NCI-H2029 (cell line): ENCODE measurements at regions not wholly inside any gene's neighbourhood (a gene's known extent, or its start where the extent isn't known, plus 50 kb on each side); places are given as distances from the start of the nearest gene placed in this dataset.
A peak's percentile ranks its signal among the peaks of the same experiment; 100 is the strongest.
"Not testable (repeated sequence)": the region's sequence is repeated elsewhere in the genome, so short reads cannot be mapped to it uniquely, and the experiment has no call there.

Experiments
- DNase-seq: peaks from one replicate; lab custom pipeline; 2025; lab: John Stamatoyannopoulos, UW

DNA sequence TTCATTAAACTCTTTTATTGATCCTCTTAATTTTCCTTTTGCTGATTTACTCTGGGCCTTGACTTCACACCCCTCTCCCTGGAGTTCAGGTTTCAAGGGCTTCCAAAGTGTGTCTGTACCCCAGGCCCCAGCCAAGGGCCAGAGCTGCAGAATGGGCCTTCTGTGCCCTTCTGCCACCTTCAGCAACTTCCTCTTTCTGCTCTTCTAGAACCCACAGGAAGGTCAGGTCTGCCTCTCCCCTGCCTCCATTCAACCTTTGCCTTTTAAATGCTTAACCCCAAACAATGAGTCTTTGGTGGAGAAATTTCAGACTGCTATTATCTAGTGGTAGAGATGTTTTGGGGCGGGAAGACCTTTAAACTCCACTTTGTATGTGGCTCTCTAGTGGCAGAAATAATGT is 63.1 kb downstream of the TSN start:
- DNase-seq = no peak

DNA sequence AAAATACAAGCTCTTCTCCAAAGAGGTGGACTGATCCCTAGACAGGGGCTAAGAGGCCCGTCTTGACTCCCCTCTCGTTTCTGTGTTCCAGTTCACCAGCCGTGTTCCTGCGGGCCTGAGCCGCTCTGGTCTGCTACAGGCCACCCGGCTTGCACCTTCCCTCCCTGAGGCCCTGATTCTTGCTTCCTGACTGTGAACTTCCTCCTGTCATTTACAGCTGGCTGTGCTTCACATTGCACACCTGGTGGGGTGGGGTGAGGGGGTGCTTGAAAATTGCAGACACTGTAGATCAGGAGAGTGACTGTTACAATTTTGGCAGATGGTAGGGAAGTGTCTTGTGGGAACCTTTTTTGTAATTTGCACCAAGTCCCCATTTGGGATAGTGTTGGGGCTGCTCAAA is 64.4 kb downstream of the TSN start:
- DNase-seq = no peak

DNA sequence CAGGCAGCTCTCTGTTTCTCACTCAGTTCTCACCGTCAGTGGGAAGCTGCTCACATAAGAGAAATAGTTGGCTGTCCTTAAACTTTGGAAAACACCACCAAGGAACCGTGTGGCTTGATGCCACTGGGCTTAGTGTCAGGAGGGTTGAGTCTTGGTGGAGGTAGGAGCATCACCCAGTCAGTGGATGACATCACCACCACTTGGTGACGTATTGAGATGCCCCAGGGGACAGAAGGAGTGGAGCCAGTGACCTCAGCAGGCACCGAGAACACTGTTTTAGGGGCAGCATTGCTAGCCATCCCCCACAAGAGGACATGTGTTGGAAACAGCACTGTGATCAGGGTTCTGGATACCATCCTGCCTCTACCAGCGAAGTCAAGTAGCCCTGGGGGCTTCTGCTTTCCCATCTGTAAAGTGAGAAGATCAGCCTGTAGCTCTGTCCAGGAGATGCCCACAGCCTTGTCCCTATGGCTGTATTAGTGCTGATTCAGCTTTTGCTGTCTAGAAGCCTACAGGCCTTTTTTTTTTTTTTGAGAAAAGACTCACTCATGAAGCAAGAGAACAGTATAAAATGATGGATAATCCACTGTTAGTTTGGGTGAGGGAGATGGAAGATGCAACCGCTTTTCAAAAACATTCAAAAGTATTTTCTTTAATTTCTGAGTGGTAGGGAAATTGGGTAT is 66.2 kb downstream of the TSN start:
- no peak for DNase-seq

DNA sequence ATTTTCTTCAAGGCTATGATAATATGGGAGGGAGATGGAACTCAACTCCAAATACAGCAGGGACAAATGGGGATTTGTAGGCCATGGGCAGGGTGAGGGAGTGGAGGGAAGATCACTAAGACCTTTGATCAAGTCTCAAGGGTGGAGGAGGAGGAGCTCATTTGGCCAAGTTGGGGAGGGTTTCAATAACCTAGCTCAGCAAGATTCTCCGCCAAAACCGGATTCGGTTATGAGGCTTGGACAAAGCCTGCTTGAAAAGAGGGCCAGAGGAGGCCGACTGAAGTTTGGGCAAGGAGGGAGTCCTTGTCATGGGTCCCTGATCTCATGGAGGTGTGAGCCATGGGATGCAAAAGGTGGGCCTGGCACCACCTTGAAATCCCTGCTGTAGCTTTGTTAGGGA is 68.8 kb downstream of the TSN start:
- DNase-seq = no peak

DNA sequence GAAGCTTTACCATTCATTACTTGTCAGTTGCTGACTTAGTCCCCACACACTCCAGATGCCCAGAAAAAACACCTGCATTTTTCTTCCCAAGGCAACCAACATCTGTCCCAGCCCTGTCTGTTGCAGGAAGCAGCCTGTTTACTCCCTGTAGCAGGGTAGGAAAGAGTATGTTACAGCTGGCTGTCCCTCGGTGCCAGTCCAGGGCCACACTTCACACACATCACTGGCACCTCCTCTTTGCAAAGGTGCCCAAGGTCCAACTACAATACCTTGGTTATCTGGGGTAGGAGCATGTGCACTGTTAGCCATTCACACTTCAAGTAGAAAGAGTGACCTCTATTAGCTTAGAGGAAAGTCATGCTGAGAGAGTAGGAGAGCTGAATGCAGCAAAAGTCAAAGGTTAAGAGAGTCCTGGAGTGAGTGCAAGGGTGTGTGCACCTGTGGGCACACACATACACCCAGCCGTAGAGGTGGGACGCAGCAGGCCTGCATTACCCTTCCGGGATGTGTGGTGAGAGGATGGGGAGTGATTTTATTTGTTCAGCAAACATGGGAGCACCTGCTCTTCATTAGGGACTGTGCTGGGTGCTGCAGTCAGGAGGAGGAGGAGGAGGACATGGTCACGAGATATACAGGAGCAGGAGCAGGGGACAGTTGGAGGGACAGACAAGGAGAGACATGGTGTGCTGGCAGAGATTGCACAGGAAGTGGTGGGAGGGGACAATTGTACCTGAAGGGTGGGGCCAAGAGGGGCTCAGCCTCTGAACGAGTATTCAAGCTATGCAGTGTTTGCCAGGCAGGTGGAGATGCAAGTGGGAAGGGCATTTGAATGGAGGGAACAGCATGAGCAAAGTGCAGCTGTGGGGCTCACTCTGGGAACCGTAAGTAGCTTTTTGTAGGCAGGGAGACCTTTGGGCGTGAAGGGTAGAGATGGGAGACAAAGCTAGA is 69.8 kb downstream of the TSN start:
- DNase-seq = peak; percentile 89

DNA sequence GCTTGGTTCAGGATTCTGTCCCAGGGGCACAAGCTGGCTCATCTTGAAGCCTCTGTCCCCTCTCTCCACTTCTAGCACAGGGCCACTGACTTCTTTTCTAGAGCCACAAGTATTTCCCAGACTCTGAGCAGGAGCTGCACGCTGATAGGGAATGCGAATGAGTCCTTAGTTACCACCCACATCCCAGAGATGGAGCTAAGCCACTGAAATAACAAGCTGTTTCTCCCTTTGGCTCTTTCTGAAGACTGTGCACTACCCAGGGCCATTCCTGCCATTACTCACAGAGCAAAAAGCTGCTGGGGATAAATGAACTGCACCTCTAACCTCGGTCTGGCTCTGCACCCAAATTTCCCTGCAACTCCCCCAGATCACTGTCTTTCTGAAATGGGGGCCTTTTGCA is 70.6 kb downstream of the TSN start:
- no peak for DNase-seq

DNA sequence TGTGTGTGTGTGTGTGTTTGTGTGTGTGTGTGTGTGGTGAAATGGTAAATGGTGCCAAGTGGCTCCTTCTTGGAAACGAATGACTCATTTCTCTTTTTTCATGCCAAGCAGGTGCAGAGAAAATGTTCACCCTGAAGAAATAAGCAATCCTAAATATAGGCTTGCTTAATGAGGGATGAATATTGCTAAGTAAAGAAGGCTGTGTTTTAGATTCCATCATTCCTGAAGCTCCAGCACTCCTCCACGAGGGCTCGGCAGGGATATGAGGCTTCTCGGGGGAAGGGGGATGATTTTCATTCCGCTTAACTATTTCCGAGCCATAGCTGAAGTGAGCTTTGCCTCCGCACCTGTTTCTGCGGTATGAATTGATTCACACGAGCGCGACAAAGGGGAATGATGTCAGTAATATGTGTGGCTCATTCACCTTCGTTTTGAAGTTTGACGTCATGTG is 72.9 kb downstream of the TSN start:
- DNase-seq = peak; percentile 70

DNA sequence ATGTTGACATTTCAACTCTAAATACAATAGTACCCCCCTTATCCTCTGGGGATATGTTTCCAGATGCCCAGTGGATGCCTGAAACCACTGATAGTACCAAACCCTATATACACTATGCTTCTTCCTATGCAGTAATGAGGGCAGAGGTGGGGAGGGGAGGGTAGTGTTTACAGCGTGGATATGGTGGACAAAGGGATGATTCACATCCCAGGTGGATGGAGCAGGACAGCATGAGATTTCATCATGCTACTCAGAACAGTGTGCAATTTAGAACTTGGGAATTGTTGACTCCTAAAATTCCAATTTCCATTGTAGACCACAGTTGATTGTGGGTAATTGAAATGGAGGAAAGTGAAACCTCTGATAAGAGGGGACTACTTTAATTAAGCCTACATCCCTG is 75.4 kb downstream of the TSN start:
- DNase-seq = no peak

DNA sequence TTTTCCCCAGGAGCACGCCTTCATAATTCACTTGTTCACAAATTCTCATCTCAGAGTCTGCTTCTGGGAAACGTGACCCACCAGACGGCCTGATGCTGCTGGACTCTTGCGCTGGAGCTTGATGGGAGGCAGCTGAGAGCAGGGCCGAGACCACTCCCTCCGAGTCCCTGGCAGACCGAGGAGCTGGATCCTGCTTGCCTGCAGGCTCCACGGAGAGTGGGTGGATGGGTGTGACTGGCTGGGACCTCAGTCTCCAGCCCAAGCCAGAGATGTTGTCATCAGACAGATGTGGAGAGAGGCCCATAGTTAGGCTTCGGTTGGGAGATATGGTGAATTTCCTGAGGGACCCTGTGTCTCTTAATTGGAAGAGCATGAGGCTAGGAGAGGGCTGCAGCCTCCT is 76.4 kb downstream of the TSN start:
- no peak for DNase-seq

DNA sequence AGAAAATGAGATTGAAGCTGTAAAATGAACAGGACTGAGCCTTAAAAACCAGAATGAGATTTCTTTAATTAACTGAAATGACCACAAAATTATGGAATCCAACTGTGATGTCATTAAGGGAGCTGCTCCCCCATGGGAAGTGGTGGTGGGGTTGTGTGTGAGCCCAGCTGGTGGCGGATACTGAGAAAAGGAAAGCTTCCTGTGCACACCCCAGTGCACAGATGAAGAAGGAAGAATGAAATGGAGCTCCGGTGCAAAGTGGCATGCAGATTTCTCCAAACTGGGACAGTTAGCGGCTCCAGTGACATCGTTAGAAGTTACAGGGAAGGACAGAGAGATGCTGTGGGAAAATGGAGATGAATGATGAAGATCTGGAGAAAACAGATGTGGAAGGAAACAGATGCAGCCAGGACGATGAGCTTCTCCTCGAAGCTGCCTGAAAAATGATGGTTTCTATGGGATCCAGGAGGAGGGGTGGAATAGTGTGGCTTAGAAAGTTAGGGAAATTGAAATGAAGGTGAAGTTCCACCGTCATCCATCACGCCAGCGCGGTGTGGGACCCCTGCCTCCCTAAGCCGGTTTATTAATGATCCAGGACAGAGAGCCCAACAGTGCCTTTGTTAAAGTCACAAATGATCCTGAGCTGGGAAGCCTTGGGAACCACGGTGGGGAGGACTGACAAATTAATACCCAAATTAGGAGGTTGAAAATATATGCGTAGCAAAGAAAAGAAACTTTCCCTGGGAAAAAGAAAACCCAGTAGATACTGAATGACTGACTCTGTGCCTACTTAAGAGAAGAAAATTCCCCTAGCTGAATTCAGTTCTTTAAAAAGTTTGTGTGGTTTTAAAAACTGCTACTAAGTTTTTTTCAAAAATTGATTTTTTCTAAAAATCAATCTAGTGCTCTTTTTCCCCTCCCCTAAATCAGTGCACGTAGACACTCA is 77.2 kb downstream of the TSN start:
- DNase-seq = no peak

DNA sequence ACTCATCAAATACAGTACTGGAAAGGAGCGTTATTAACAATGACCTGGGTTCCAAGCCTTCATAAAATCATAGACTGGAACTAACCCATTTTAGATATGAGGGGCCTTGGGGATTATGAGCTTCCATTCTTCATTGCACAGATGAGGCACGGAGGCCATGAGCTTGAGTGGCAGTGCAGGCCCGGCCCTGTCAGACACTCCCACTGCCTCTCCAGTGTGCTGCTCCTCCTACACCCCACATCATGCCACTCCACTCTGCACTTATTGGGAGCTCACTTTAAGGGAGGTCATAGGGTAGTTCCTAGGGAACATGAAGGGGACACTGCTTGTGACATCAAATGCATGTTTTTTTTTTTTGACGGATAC is 77.9 kb downstream of the TSN start:
- DNase-seq = no peak

DNA sequence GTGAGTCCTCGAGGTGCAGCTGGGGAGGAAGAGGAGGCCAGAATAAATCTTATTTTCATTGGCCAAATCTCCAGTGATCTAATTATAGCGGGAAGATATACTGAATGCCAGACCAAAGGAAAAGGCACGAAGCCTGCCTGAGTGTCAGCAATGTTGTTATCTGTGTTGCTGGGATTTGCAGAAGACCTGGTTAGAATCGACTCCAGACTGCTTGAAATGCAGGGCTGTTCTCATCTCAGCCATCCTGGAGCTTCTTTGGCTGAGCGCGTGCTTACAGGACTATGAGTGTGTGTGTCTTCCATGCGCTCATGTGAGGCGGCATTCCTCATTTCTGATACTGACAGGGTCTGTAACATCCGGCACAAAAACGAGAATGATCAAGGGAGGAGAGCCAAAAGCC is 81.2 kb downstream of the TSN start:
- DNase-seq = no peak

DNA sequence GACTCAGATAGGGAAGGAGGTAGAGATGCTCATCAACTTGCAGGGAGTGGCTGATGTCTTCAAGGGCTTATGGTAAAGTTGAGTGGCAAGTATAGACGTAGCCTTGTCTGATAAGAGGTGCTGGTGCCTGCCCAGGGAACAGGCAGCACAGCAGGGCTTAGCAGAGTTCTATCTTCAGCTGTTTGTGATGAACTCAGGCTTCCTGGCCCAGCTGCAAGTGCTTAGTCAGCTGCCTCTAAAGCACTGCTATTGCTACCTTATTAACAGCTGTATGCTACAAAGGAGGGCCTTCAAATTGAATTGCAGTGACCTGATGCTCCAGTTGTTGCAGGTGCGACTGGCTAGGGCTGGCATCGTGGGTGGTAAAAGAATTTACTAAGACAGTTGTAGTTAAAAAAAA is 82.1 kb downstream of the TSN start:
- DNase-seq = no peak

DNA sequence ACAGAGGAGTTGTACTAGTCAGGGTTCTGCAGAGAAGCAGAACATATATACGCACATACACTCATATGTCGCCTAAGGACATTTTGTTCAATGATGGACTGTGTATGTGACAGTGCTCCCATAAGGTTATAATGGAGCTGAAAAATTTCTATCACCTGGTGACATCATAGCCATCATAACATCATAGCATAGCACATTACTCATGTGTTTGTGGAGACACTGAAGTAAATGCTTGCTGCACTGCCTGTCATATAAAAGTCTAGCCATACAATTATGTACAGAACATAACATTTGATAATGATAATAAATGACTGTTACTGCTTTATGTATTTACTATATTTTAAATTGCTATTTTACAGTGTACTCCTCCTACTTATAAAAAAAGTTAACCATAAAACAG is 83.1 kb downstream of the TSN start:
- no peak for DNase-seq

DNA sequence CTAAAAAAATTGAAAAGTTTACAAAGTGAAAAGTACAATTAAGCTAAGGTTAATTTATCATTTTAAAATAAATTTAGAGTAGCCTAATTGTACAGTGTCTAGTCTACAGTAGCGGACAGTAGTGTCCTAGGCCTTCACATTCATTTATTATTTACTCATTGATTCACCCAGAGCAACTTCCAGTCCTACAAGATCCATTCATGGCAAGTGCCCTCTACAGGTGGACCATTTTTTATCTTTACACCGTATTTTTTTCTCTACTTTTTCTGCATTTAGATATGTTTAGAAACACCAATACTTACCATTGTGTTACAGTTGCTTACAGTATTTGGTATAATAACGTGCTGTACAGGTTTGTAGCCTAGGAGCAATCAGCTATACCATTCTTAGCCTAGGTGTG is 84.1 kb downstream of the TSN start:
- DNase-seq = no peak

DNA sequence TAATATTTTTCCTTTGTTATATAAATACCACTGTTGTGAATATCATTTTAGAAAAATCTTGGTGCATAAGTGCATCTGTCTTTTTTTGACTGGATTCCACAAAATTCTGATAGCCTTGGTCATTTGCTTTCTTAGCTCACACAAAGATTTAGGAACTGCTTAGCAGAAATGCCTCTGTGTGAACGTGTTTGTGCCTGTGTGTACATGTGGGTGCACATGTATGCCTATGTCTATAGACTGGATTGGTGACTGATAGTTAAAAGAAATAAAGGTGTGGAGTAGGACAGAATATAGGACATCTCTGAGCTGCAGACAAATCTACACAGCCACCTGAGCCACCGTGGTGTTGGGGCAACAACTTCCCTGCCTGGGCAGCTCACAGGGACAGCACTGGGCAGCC is 93.8 kb downstream of the TSN start:
- DNase-seq = no peak

DNA sequence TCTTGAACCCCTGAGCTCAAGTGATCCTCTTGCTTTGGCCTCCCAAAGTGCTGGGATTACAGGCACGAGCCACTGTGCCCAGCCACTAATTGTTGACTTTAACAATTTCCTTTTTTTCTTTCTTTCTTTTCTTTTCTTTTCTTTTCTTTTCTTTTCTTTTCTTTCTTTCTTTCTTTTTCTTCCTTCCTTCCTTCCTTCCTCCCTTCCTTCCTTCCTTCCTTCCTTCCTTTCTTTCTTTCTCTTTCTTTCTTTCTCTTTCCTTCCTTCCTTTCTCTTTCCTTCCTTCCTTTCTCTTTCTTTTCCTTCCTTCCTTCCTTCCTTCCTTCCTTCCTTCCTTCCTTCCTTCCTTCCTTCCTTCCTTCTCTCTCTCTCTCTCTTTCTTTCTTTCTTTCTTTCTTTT is 97.7 kb downstream of the TSN start:
- not testable (repeated sequence) for DNase-seq

DNA sequence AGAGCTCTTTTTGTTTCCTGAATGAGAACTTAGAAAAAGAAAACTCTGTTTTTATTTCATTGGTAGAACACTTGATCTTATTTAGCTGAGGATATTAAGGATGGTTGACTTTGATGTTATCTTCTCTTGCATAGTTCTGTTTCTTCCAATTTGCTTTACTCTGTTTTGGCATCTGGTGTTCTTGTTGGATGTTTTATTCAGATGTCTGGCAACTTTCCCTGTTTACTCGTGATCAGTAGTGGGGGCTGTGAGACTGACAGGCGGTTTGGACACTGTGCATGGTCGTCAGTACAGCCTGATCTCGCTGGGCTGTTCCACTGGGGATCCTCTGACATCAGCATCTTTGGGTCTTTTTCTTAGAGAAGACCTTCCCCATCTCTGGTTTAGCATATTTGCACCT is 100.1 kb downstream of the TSN start:
- DNase-seq = no peak

DNA sequence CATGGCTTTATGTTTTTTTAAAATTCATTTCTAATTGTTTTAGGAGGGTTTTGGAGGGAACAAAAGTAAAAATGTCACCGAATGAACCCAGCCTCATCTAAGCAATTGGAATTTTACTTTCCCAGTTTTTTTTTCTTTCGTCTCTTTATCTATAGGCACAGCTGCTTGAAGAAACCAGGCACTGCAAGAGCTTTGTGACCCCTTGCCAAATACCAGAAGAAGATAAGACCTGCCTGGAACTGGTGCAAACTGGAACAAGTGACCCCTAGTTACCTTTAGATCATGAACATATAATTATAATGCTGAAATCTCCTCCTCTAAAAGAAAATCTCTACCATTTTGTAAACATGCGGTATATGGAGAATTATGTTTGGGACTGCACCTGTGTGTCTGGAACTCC is 100.9 kb downstream of the TSN start:
- DNase-seq = no peak

DNA sequence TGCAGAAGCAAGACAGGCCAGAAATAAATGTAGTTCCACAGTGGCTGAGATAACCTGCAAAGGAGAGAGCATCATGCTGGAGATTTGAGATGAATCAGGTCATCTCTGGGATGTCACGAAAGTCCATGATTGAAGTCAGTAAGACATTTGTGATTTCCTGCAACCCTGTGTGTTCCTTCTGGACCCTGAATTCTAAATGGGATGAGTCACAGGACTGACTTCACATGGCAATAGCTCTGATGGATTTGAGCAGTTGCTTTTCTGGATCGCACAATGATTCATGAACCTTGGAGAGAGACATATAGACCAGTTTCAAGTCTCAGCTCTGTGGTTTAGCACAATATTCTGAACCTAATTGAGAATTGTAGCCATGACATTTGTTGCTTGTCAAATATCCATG is 102.9 kb downstream of the TSN start:
- no peak for DNase-seq

DNA sequence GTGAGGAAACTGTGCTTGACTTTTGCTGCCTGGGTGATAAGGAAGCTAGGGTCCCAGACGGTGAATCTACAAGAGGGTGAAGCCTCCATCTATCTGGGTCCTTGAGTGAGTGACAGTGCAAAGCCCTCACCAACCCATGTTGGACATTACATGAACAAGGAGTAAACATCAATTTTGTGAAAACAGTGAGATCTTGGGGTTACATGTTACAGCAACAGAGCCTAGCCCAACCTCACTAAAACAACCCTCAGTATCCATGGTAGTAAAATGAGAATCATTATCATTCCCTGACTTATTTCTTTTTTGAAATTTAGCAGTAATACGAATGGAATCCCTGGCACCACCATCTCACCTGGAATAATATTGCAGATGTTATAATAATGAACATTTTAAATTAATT is 103.4 kb downstream of the TSN start:
- DNase-seq = no peak

DNA sequence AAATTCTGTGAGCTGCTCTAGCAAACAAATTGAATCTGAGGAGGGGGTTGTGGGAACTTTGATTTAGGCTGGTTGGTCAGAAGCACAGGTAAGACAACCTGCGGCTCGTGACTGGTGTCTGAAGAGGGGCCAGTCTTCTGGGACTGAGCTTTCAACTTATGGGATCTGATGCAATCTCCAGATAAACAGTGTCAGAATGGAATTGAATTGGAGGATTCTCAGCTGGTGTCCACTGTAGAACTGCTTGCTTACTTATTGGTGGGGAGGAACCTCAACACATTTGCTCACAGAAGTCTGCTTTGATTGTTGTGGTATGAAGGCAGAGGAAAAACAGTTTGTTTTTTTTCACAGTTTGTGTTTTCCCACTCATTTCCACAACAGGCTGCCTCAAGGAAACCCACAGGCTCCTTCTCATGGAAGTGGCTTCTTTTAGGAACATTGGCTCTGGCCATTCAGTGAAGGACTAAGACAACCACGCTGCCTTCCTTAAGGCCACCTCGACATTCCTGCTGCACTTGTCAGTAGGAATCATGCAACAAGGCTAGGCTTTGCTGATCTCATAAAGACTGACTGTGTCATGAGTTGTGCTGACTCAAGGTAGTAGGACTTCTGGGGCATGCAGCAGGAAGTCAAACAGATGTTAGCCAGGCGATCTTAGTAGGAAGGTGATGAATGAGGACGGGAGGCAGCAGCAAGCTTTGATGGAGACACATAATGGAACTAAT is 104.7 kb downstream of the TSN start:
- DNase-seq = no peak
